K562 (cell line): ENCODE measurements at regions not wholly inside any gene's neighbourhood (a gene's known extent, or its start where the extent isn't known, plus 50 kb on each side); places are given as distances from the start of the nearest gene placed in this dataset.

Experiments used
- ATAC-seq: fragments of 200-7000 bp; cut with Tn5 transposase; 3 replicates; pipeline ENCODE4 v1.9.1; 2020; ENCODE audit warnings: moderate library complexity
- BruUV-seq: library from RNA; stranded (reverse); fragments of 400-500 nt; replicated peaks from 2 replicates; lab custom pipeline; 2021; lab: Mats Ljungman, UMichigan
- CTCF ChIA-PET: fragments of 300-600 bp; formaldehyde crosslinking; extraction: SDS; loops from one replicate; lab custom pipeline; 2021; ENCODE audit warnings: low intra/inter-chr PET ratio; lab: Yijun Ruan, JAX
- POLR2A ChIA-PET: fragments of 300-600, 350-650 bp; sonication (Branson Sonifier 250); formaldehyde crosslinking; extraction: SDS; loops from one replicate; lab custom pipeline; 2021; ENCODE audit warnings: antibody characterized with exemption, inconsistent platforms; lab: Yijun Ruan, JAX
- DNase-seq, 4 experiments: peaks; one replicate each; pipeline versions ENCODE4 v3.0.0 to v3.0.0-alpha.2; 2011 to 2018; ENCODE audit warnings: low spot score in 3 of 4, mixed read lengths in 3 of 4; ENCODE audit errors: extremely low read depth in 1 of 4
- FAIRE-seq: peaks from 2 replicates; lab custom pipeline; 2011; peaks lifted over from hg19 to GRCh38; lab: Jason Lieb, UNC
- H2AFZ ChIP-seq: 2 replicates; pipeline ENCODE4 v1.6.0; 2011; ENCODE audit warnings: low read depth, low read length, control low read depth, inconsistent platforms
- H3K27ac ChIP-seq: fragments of 200-600 bp; 3 replicates; pipeline ENCODE4 v1.8.0; 2011; ENCODE audit warnings: low read depth, mild to moderate bottlenecking, control low read depth, inconsistent platforms, low read length, moderate library complexity, mixed read lengths; ENCODE audit errors: extremely low read depth
- H3K27me3 ChIP-seq, 2 experiments: fragments of 300-600 bp in 1 of 2; 2 replicates in 1 of 2; 3 replicates in 1 of 2; pipeline versions ENCODE4 v1.6.0 to v1.8.0; 2011; ENCODE audit warnings: inconsistent platforms in 2 of 2, low read length in 2 of 2, mild to moderate bottlenecking in 1 of 2, mixed read lengths in 1 of 2, moderate library complexity in 1 of 2; ENCODE audit not compliant: control insufficient read depth in 2 of 2, insufficient read depth in 2 of 2
- H3K36me3 ChIP-seq: fragments of 300-600 bp; 3 replicates; pipeline ENCODE4 v1.8.0; 2011; ENCODE audit warnings: mild to moderate bottlenecking, low read length, inconsistent platforms; ENCODE audit not compliant: control insufficient read depth, insufficient read depth
- H3K4me1 ChIP-seq, 2 experiments: fragments of 200-600 bp in 1 of 2; replicated peaks in 1 of 2; 2 replicates in 1 of 2; 3 replicates in 1 of 2; pipeline versions ENCODE4 v1.5.1 to v1.8.0; 2011; ENCODE audit warnings: inconsistent platforms in 2 of 2, low read length in 2 of 2, mild to moderate bottlenecking in 1 of 2, mixed read lengths in 1 of 2, moderate library complexity in 1 of 2; ENCODE audit not compliant: control insufficient read depth in 2 of 2, insufficient read depth in 2 of 2
- H3K4me2 ChIP-seq: 2 replicates; pipeline ENCODE4 v1.6.1; 2011; ENCODE audit warnings: low read length, control low read depth, inconsistent platforms, mixed read lengths; ENCODE audit not compliant: insufficient read depth
- H3K4me3 ChIP-seq: fragments of 200-600 bp; sonication (generic), shearing (Covaris generic); 2 replicates; pipeline ENCODE4 v1.5.1; 2016; ENCODE audit warnings: control low read depth, inconsistent platforms
- H3K79me2 ChIP-seq: fragments of 200-600 bp; 3 replicates; pipeline ENCODE4 v1.8.0; 2011; ENCODE audit warnings: low read length, inconsistent platforms; ENCODE audit not compliant: control insufficient read depth, insufficient read depth
- H3K9ac ChIP-seq, 2 experiments: 2 replicates each; pipeline versions ENCODE4 v1.6.0 to v1.6.1; 2011; ENCODE audit warnings: low read depth in 2 of 2, low read length in 2 of 2, control low read depth in 1 of 2, inconsistent platforms in 1 of 2, mild to moderate bottlenecking in 1 of 2, mixed read lengths in 1 of 2; ENCODE audit not compliant: insufficient read depth in 1 of 2
- H3K9me1 ChIP-seq: one replicate; pipeline ENCODE4 v1.6.0; 2011; ENCODE audit warnings: inconsistent platforms, mild to moderate bottlenecking, low read length, moderate library complexity; ENCODE audit not compliant: control insufficient read depth, insufficient read depth
- H3K9me3 ChIP-seq: replicated peaks from 2 replicates; pipeline ENCODE4 v1.5.1; 2011; ENCODE audit warnings: low read depth, low read length, inconsistent platforms; ENCODE audit not compliant: control insufficient read depth, insufficient read depth
- H4K20me1 ChIP-seq: replicated peaks from 2 replicates; pipeline ENCODE4 v1.6.1; 2011; ENCODE audit warnings: low read length, inconsistent platforms, mixed read lengths; ENCODE audit not compliant: control insufficient read depth, insufficient read depth
- CBX5 ChIP-seq: IDR thresholded peaks from 2 replicates; pipeline ENCODE4 v1.6.1; 2014; ENCODE audit warnings: low read depth, borderline replicate concordance
- NCOR1 ChIP-seq: fragments of 450-650 bp; IDR thresholded peaks from 2 replicates; pipeline ENCODE4 v1.6.1; 2016; ENCODE audit warnings: mild to moderate bottlenecking, moderate library complexity
- SMAD2 ChIP-seq: fragments of 150-350 bp; IDR thresholded peaks from 2 replicates; pipeline ENCODE4 v1.6.1; 2014; ENCODE audit warnings: low read depth, mild to moderate bottlenecking, low read length
- TAF1 ChIP-seq: IDR thresholded peaks from 2 replicates; pipeline ENCODE4 v1.6.1; 2011; ENCODE audit warnings: mild to moderate bottlenecking, low read length, moderate library complexity; ENCODE audit not compliant: insufficient read depth, control insufficient read depth, severe bottlenecking; ENCODE audit errors: extremely low read depth
- TCFL5 ChIP-seq: fragments of 250-450 bp; sonication (Bioruptor Pico); conservative IDR thresholded peaks from 2 replicates; pipeline ENCODE4 v1.6.1; 2021; ENCODE audit warnings: mild to moderate bottlenecking, moderate library complexity, matching md5 sums
- ZKSCAN3 ChIP-seq: fragments of 250-450 bp; sonication (Bioruptor Pico); IDR thresholded peaks from 2 replicates; pipeline ENCODE4 v1.4.0; 2020
- ZNF253 ChIP-seq: fragments of 250-450 bp; sonication (Bioruptor Pico); conservative IDR thresholded peaks from 2 replicates; pipeline ENCODE4 v1.6.1; 2021; ENCODE audit warnings: mild to moderate bottlenecking
- ZNF696 ChIP-seq: fragments of 250-450 bp; sonication (Bioruptor Pico); conservative IDR thresholded peaks from 2 replicates; pipeline ENCODE4 v1.4.0; 2020; ENCODE audit warnings: mild to moderate bottlenecking, moderate library complexity
- WGBS: fragments of 100-300 bp; shearing (Covaris generic); methylation state at CpG from one replicate; pipeline ENCODE4 v1.1.6; 2016; ENCODE audit warnings: low coverage, mixed read lengths; ENCODE audit not compliant: insufficient coverage; ENCODE audit errors: missing lambda C conversion rate; 5-methylcytosine and 5-hydroxymethylcytosine counted together
- in situ Hi-C: fragments of 300-500 bp; cut with MboI; formaldehyde crosslinking; loops from 4 replicates; pipeline ENCODE4 v1.15.0; 2018; ENCODE audit warnings: inconsistent platforms, mixed read lengths
- intact Hi-C: fragments of 100-400 bp; cut with micrococcal nuclease; formaldehyde crosslinking; loops from 2 replicates; pipeline ENCODE4 v1.14.2; 2022
- TF ChIP-seq, protein P1 (sequence below): IDR thresholded peaks from 2 replicates; pipeline ENCODE4 v1.6.1; 2012; ENCODE audit warnings: low read depth, low read length, improper control_type of control experiment, borderline replicate concordance
- TF ChIP-seq, protein P2 (sequence below), 2 experiments: fragments of 450-650 bp in 1 of 2; IDR thresholded peaks; 2 replicates each; pipeline ENCODE4 v1.6.1; 2011 to 2017; ENCODE audit warnings: low read depth in 2 of 2, antibody characterized with exemption in 1 of 2, borderline replicate concordance in 1 of 2, low read length in 1 of 2, mild to moderate bottlenecking in 1 of 2, mixed read lengths in 1 of 2; ENCODE audit not compliant: control insufficient read depth in 1 of 2

DNA sequence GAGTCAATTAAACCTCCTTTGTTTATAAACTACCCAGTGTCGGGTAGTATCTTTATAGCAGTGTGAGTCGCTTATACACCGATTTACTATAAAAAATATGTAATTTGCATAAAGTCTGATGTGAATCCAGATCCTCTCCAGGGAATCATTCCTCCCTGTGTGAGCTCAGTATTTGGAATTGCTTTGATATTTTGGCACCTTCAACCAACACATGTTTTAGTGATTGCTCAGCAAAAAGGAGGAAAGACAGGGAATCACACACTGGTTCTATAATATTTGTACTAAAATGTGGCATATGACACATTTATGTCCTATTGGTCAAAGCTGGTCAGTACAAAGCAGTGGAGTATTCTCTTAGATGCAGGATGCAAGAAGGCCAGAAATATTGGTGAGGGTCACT, 703.9 kb upstream of the ATXN7L3B start:
- no peak overlapping the region for H2AFZ ChIP-seq
- 0% methylated on average over 3 of the region's 3 CpGs for WGBS
- no peaks in the 10 kb centered on the region for H4K20me1 ChIP-seq
- POLR2A ChIA-PET = no interaction called here
- FAIRE-seq (no peak), ATAC-seq (no peak), DNase-seq (no peak)
- no peak overlapping the region for H3K4me2 ChIP-seq
- H3K9ac ChIP-seq = no peak overlapping the region
- H3K4me3 ChIP-seq = no peak overlapping the region
- H3K9me3 ChIP-seq = no peaks in the 10 kb centered on the region
- H3K79me2 ChIP-seq = no peaks in the 10 kb centered on the region
- H3K36me3 ChIP-seq = no peaks in the 10 kb centered on the region
- no peak overlapping the region for H3K27ac ChIP-seq
- intact Hi-C loops = no loop called here
- H3K4me1 ChIP-seq = no peaks in the 10 kb centered on the region
- CTCF ChIA-PET = no interaction called here
- BruUV-seq = no TSS peak
- in situ Hi-C loops = no loop called here
- H3K27me3 ChIP-seq = no peaks in the 10 kb centered on the region
- TF ChIP-seq TAF1 = no peak
- TF ChIP-seq CBX5 = no peak
- no peak for TF ChIP-seq ZNF253 (CRISPR knock-in tag)
- TF ChIP-seq, protein P1, sequence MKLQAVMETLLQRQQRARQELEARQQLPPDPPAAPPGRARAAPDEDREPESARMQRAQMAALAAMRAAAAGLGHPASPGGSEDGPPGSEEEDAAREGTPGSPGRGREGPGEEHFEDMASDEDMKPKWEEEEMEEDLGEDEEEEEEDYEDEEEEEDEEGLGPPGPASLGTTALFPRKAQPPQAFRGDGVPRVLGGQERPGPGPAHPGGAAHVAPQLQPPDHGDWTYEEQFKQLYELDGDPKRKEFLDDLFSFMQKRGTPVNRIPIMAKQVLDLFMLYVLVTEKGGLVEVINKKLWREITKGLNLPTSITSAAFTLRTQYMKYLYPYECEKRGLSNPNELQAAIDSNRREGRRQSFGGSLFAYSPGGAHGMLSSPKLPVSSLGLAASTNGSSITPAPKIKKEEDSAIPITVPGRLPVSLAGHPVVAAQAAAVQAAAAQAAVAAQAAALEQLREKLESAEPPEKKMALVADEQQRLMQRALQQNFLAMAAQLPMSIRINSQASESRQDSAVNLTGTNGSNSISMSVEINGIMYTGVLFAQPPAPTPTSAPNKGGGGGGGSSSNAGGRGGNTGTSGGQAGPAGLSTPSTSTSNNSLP = no peak
- TF ChIP-seq, protein P2, sequence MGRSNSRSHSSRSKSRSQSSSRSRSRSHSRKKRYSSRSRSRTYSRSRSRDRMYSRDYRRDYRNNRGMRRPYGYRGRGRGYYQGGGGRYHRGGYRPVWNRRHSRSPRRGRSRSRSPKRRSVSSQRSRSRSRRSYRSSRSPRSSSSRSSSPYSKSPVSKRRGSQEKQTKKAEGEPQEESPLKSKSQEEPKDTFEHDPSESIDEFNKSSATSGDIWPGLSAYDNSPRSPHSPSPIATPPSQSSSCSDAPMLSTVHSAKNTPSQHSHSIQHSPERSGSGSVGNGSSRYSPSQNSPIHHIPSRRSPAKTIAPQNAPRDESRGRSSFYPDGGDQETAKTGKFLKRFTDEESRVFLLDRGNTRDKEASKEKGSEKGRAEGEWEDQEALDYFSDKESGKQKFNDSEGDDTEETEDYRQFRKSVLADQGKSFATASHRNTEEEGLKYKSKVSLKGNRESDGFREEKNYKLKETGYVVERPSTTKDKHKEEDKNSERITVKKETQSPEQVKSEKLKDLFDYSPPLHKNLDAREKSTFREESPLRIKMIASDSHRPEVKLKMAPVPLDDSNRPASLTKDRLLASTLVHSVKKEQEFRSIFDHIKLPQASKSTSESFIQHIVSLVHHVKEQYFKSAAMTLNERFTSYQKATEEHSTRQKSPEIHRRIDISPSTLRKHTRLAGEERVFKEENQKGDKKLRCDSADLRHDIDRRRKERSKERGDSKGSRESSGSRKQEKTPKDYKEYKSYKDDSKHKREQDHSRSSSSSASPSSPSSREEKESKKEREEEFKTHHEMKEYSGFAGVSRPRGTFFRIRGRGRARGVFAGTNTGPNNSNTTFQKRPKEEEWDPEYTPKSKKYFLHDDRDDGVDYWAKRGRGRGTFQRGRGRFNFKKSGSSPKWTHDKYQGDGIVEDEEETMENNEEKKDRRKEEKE (IDR thresholded peaks at IDR 0.05; ENCODE audit: borderline replicate concordance in 1 of 2, control insufficient read depth in 1 of 2, low read depth in 2 of 2, low read length in 1 of 2) = no peak
- TF ChIP-seq ZNF696 = no peak
- no peak for TF ChIP-seq NCOR1
- TF ChIP-seq TCFL5 (CRISPR knock-in tag) = no peak
- TF ChIP-seq SMAD2 = no peak
- no peak for TF ChIP-seq ZKSCAN3 (CRISPR knock-in tag)
- H3K9me1 ChIP-seq = no peaks in the 10 kb centered on the region
